Skeletal muscle satellite cell (primary cell): ENCODE measurements at regions not wholly inside any gene's neighbourhood (a gene's known extent, or its start where the extent isn't known, plus 50 kb on each side); places are given as distances from the start of the nearest gene placed in this dataset.

Experiments used
- H3K27me3 ChIP-seq: 2 replicates; pipeline ENCODE4 v1.7.0; 2013; ENCODE audit warnings: low read length; ENCODE audit not compliant: control insufficient read depth, insufficient read depth
- H3K36me3 ChIP-seq: 2 replicates; pipeline ENCODE4 v1.7.0; 2013; ENCODE audit warnings: mild to moderate bottlenecking, control low read depth, low read length; ENCODE audit not compliant: insufficient read depth
- H3K4me1 ChIP-seq: 2 replicates; pipeline ENCODE4 v1.7.0; 2013; ENCODE audit warnings: low read length; ENCODE audit not compliant: control insufficient read depth, insufficient read depth
- H3K4me2 ChIP-seq: 2 replicates; pipeline ENCODE4 v1.7.0; 2013; ENCODE audit warnings: mild to moderate bottlenecking, low read length
- H3K4me3 ChIP-seq: 2 replicates; pipeline ENCODE4 v1.7.0; 2013; ENCODE audit warnings: low read length
- H3K9ac ChIP-seq: 2 replicates; pipeline ENCODE4 v1.7.0; 2013; ENCODE audit warnings: mild to moderate bottlenecking, low read depth, low read length, moderate library complexity
- H3K9me3 ChIP-seq: replicated peaks from 2 replicates; pipeline ENCODE4 v1.7.0; 2013; ENCODE audit warnings: mild to moderate bottlenecking, control low read depth, low read length

- Histone ChIP-seq H3K4me1 (peaks cover 13% of the 10 kb centered on the region), H3K36me3 (no peaks in the 10 kb centered on the region), H3K27me3 (no peaks in the 10 kb centered on the region), H3K9me3 (no peaks in the 10 kb centered on the region), H3K9ac (no peak overlapping the region), H3K4me2 (no peak overlapping the region), H3K4me3 (no peak overlapping the region)
Observed at GRCh38 chr10:10915215-10915614, 102.5 kb upstream of the CELF2 start.

DNA sequence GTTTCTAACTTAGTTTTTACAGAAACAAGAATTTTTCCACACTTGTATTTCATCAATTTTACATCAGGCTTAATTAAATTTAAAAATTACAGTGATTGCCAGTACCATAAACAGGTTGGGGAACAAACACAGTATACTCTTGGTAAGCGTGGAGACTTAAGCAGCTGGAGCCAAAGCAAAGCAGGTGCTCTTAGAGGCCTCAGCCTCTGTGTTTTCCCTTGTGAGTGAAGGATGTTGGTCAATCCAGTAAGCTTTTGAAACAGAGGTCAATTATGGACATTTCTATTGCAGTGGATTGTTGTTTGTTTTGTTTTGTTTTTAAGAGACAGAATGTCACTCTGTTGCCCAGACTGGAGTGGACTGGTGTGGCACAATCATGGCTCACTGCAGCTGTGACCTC, 100.6 kb upstream of the CELF2 start:
- no peak overlapping the region for H3K4me2 ChIP-seq
- H3K36me3 ChIP-seq: no peaks in the 10 kb centered on the region
- H3K9me3 ChIP-seq: no peaks in the 10 kb centered on the region
- H3K4me3 ChIP-seq: no peak overlapping the region
- H3K4me1 ChIP-seq: peaks cover 1% of the 10 kb centered on the region
- H3K9ac ChIP-seq: no peak overlapping the region
- H3K27me3 ChIP-seq: no peaks in the 10 kb centered on the region

DNA sequence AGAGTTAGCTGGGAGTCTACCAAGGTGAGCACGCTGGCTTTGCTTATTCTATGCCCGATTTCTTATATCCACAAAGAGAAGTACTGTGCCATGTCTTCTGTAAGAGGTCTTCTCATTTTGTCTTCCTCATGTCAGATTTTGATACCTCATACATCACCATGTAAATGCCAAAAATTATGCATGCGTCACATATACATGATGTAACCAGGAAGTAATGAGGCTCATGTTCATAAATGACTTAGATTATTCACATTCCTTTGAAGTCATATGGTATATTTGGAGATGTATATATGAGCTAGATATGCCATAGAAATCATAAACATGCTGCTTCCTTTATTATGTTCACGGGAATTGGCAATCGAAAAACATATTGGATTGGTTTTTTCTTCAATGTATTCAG, 97.7 kb upstream of the CELF2 start:
- Histone ChIP-seq H3K36me3 (no peaks in the 10 kb centered on the region), H3K9me3 (no peaks in the 10 kb centered on the region)

DNA sequence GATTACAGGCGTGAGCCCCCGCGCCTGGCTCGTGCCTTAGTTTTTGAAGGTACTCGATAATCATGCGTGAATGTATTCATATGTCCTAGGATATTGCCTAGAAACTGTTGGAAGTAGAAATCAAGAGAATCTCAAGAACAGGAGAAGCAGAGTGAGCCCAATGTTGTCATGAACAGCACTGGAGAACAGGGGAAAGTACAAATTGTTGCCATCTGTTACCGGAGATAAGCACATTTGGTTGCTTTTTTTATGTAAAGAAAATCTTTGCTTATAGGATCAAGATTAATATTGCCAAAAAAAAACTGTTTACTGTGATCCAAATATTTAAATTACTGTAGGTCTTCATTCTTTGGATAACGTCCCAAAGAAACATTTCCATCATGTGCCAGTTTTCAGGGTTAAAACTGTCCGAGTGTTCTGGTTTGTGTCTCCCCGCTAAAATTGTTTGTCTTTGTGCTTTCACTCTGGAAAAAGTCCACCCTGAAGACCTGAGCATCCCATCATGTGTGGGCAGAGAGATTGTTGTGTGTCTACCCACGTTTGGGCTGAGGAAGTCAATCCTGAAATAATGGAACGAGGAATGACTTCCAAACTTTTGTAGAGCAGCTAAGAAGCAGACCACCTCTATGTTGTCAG, 95.7 kb upstream of the CELF2 start:
- H3K9me3 ChIP-seq: no peaks in the 10 kb centered on the region
- H3K4me3 ChIP-seq: no peak overlapping the region
- H3K9ac ChIP-seq: no peak overlapping the region
- H3K27me3 ChIP-seq: no peaks in the 10 kb centered on the region
- no peaks in the 10 kb centered on the region for H3K4me1 ChIP-seq
- H3K36me3 ChIP-seq: no peaks in the 10 kb centered on the region
- H3K4me2 ChIP-seq: no peak overlapping the region

More for the DNA sequence above, 97.7 kb upstream of the CELF2 start:
- no peak overlapping the region for H3K9ac ChIP-seq
- no peak overlapping the region for H3K4me3 ChIP-seq
- no peak overlapping the region for H3K4me2 ChIP-seq
- H3K27me3 ChIP-seq: no peaks in the 10 kb centered on the region
- no peaks in the 10 kb centered on the region for H3K4me1 ChIP-seq

GRCh38 chr10:10923029-10923651, 94.5 kb upstream of the CELF2 start:
- Histone ChIP-seq H3K9ac (no peak overlapping the region), H3K4me1 (no peaks in the 10 kb centered on the region), H3K4me3 (no peak overlapping the region), H3K9me3 (no peaks in the 10 kb centered on the region), H3K36me3 (no peaks in the 10 kb centered on the region), H3K4me2 (no peak overlapping the region), H3K27me3 (no peaks in the 10 kb centered on the region)

DNA sequence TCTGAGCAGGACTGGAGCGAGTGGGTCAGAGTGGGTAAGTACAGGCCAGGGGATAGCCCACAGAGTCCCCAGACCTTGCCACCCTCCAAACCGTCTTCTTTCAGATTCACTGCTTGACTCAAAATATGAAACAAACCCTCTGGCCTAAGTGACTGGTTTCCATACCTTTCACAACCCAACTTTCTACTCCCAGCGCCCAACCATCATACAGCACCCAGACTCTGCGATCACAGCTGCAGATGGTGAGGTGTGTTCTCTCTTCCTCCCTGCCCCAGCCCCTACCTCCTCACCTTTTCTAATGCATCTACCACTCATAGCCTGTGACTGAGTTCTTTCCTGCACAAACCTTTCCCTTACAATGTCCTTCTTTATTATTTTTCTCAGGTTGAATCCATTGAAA, 92.0 kb upstream of the CELF2 start:
- H3K9ac ChIP-seq: no peak overlapping the region
- no peaks in the 10 kb centered on the region for H3K9me3 ChIP-seq
- no peaks in the 10 kb centered on the region for H3K36me3 ChIP-seq
- H3K4me2 ChIP-seq: no peak overlapping the region
- no peak overlapping the region for H3K4me3 ChIP-seq
- H3K4me1 ChIP-seq: no peaks in the 10 kb centered on the region
- H3K27me3 ChIP-seq: no peaks in the 10 kb centered on the region

- H3K4me1 ChIP-seq: no peaks in the 10 kb centered on the region
- no peak overlapping the region for H3K9ac ChIP-seq
- H3K4me3 ChIP-seq: no peak overlapping the region
- H3K36me3 ChIP-seq: no peaks in the 10 kb centered on the region
- H3K4me2 ChIP-seq: no peak overlapping the region
- no peaks in the 10 kb centered on the region for H3K9me3 ChIP-seq
- H3K27me3 ChIP-seq: no peaks in the 10 kb centered on the region
Observed at GRCh38 chr10:10927608-10928007, 90.1 kb upstream of the CELF2 start.

DNA sequence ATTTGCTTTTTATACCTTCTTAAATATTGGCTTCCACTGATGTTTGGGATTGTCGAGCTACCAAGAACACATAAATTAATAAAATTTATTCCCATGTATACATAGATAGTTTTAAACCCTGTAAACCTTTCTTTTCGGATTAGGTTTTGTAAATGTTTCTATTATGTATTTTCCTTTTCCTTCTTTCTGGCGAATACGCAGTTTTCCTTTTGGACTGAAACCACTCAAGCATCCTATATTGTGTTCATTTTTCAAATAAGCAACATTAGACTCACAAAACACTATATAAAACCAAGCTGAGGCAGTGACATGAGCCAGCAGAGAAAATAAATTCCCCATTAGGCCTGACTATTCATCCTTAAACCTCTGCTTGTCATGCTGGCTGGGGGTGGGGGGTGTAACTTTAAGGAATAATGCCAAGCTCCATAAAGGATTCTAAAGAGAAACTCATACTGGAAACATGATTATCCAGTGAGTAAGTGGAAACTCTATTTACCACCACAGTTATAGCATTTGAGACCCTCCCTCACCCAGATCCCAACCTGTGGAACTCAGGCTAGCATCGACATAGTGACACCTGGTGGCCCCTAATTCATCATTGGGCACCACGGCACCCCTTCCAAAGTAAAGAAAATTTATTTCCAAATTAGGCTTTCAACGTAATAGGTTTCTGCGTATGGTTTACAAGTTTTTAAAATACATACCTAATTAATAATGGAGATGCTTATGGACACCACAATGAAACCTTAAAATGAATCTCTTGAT, 86.5 kb upstream of the CELF2 start:
- no peak overlapping the region for H3K4me3 ChIP-seq
- H3K36me3 ChIP-seq: no peaks in the 10 kb centered on the region
- no peaks in the 10 kb centered on the region for H3K9me3 ChIP-seq
- H3K9ac ChIP-seq: no peak overlapping the region
- H3K4me2 ChIP-seq: no peak overlapping the region
- H3K4me1 ChIP-seq: no peaks in the 10 kb centered on the region
- peaks cover 3% of the 10 kb centered on the region for H3K27me3 ChIP-seq

GRCh38 chr10:10935032-10935431, 82.6 kb upstream of the CELF2 start:
- Histone ChIP-seq H3K36me3 (no peaks in the 10 kb centered on the region), H3K9me3 (no peaks in the 10 kb centered on the region), H3K4me3 (no peak overlapping the region), H3K27me3 (peaks cover 3% of the 10 kb centered on the region), H3K4me2 (no peak overlapping the region), H3K4me1 (no peaks in the 10 kb centered on the region), H3K9ac (no peak overlapping the region)

- Histone ChIP-seq H3K9me3 (no peaks in the 10 kb centered on the region), H3K36me3 (no peaks in the 10 kb centered on the region), H3K9ac (no peak overlapping the region), H3K4me1 (no peaks in the 10 kb centered on the region), H3K27me3 (peaks cover 3% of the 10 kb centered on the region), H3K4me3 (no peak overlapping the region), H3K4me2 (no peak overlapping the region)
Observed at GRCh38 chr10:10938676-10939075, 79.0 kb upstream of the CELF2 start.

- Histone ChIP-seq H3K4me1 (no peaks in the 10 kb centered on the region), H3K36me3 (no peaks in the 10 kb centered on the region), H3K27me3 (no peaks in the 10 kb centered on the region), H3K9me3 (no peaks in the 10 kb centered on the region), H3K9ac (no peak overlapping the region), H3K4me3 (no peak overlapping the region), H3K4me2 (no peak overlapping the region)
Observed at GRCh38 chr10:10941127-10941730, 76.4 kb upstream of the CELF2 start.
